ENCODE measurements at regions not wholly inside any gene's neighbourhood (a gene's known extent, or its start where the extent isn't known, plus 50 kb on each side); places are given as distances from the start of the nearest gene placed in this dataset.

GRCh38 chr1:194931166-194931565, 1677.1 kb downstream of the KCNT2 start:
- Histone ChIP-seq H3K4me2 (ENCODE audit: low read depth, low read length, poor library complexity, severe bottlenecking) (no peak overlapping the region), H3K79me2 (ENCODE audit: insufficient read depth, low read length) (no peaks in the 10 kb centered on the region), H2AFZ (ENCODE audit: low read length) (no peak overlapping the region), H3K9me2 (replicated peaks; ENCODE audit: low read depth, low read length) (no peaks in the 10 kb centered on the region), H3K4me1 (ENCODE audit: insufficient read depth, low read length, poor library complexity, severe bottlenecking) (no peaks in the 10 kb centered on the region), H3K9me3 (ENCODE audit: insufficient read depth, low read depth, low read length) (no peaks in the 10 kb centered on the region), H3K36me3 (ENCODE audit: insufficient read depth, low read length) (no peaks in the 10 kb centered on the region), H3F3A (ENCODE audit: low read depth) (no peaks in the 10 kb centered on the region), H3K9ac (ENCODE audit: low read depth, low read length, poor library complexity, severe bottlenecking) (no peak overlapping the region), H4K20me1 (ENCODE audit: insufficient read depth, low read length, poor library complexity, severe bottlenecking) (no peaks in the 10 kb centered on the region), H3K4me3 (ENCODE audit: low read length, poor library complexity, severe bottlenecking) (no peak overlapping the region), H3K27me3 (ENCODE audit: insufficient read depth, low read length, poor library complexity, severe bottlenecking) (no peaks in the 10 kb centered on the region)
- TF ChIP-seq EZH2phosphoT487 (IDR thresholded peaks at IDR 0.05; ENCODE audit: borderline replicate concordance) (no peak), CTCF (conservative IDR thresholded peaks at IDR 0.05; ENCODE audit: low read length) (no peak)

- TF ChIP-seq CTCF (conservative IDR thresholded peaks at IDR 0.05; ENCODE audit: low read length) = no peak
- TF ChIP-seq EZH2phosphoT487 (IDR thresholded peaks at IDR 0.05; ENCODE audit: borderline replicate concordance) = no peak
- Histone ChIP-seq H3K9ac (ENCODE audit: low read depth, low read length, poor library complexity, severe bottlenecking) (no peak overlapping the region), H3F3A (ENCODE audit: low read depth) (no peaks in the 10 kb centered on the region), H3K4me3 (ENCODE audit: low read length, poor library complexity, severe bottlenecking) (no peak overlapping the region), H3K79me2 (ENCODE audit: insufficient read depth, low read length) (no peaks in the 10 kb centered on the region), H3K9me3 (ENCODE audit: insufficient read depth, low read depth, low read length) (no peaks in the 10 kb centered on the region), H3K27me3 (ENCODE audit: insufficient read depth, low read length, poor library complexity, severe bottlenecking) (no peaks in the 10 kb centered on the region), H3K4me1 (ENCODE audit: insufficient read depth, low read length, poor library complexity, severe bottlenecking) (no peaks in the 10 kb centered on the region), H4K20me1 (ENCODE audit: insufficient read depth, low read length, poor library complexity, severe bottlenecking) (no peaks in the 10 kb centered on the region), H2AFZ (ENCODE audit: low read length) (no peak overlapping the region), H3K36me3 (ENCODE audit: insufficient read depth, low read length) (no peaks in the 10 kb centered on the region), H3K9me2 (replicated peaks; ENCODE audit: low read depth, low read length) (no peaks in the 10 kb centered on the region), H3K4me2 (ENCODE audit: low read depth, low read length, poor library complexity, severe bottlenecking) (no peak overlapping the region)
Observed at GRCh38 chr1:194930132-194930531, 1678.1 kb downstream of the KCNT2 start.

GRCh38 chr1:194929357-194929756, 1678.9 kb downstream of the KCNT2 start:
- H2AFZ ChIP-seq (ENCODE audit: low read length) = no peak overlapping the region
- H3K4me2 ChIP-seq (ENCODE audit: low read depth, low read length, poor library complexity, severe bottlenecking) = no peak overlapping the region
- no peaks in the 10 kb centered on the region for H3F3A ChIP-seq (ENCODE audit: low read depth)

More at GRCh38 chr1:194929357-194929756, 1678.9 kb downstream of the KCNT2 start:
- no peaks in the 10 kb centered on the region for H3K27me3 ChIP-seq (ENCODE audit: insufficient read depth, low read length, poor library complexity, severe bottlenecking)
- H3K9me3 ChIP-seq (ENCODE audit: insufficient read depth, low read depth, low read length) = no peaks in the 10 kb centered on the region
- no peaks in the 10 kb centered on the region for H3K9me2 ChIP-seq (replicated peaks; ENCODE audit: low read depth, low read length)
- H3K4me3 ChIP-seq (ENCODE audit: low read length, poor library complexity, severe bottlenecking) = no peak overlapping the region
- H3K4me1 ChIP-seq (ENCODE audit: insufficient read depth, low read length, poor library complexity, severe bottlenecking) = no peaks in the 10 kb centered on the region
- H4K20me1 ChIP-seq (ENCODE audit: insufficient read depth, low read length, poor library complexity, severe bottlenecking) = no peaks in the 10 kb centered on the region
- H3K36me3 ChIP-seq (ENCODE audit: insufficient read depth, low read length) = no peaks in the 10 kb centered on the region
- H3K79me2 ChIP-seq (ENCODE audit: insufficient read depth, low read length) = no peaks in the 10 kb centered on the region
- H3K9ac ChIP-seq (ENCODE audit: low read depth, low read length, poor library complexity, severe bottlenecking) = no peak overlapping the region
- TF ChIP-seq CTCF (conservative IDR thresholded peaks at IDR 0.05; ENCODE audit: low read length) = no peak
- TF ChIP-seq EZH2phosphoT487 (IDR thresholded peaks at IDR 0.05; ENCODE audit: borderline replicate concordance) = no peak

All from Loucy (cell line).